ENCODE measurements at regions not wholly inside any gene's neighbourhood (a gene's known extent, or its start where the extent isn't known, plus 50 kb on each side); places are given as distances from the start of the nearest gene placed in this dataset.
"Not testable (repeated sequence)": the region's sequence is repeated elsewhere in the genome, so short reads cannot be mapped to it uniquely, and the experiment has no call there.

- not testable (repeated sequence) for H3K4me3 Mint-ChIP-seq; H3K9me3 Mint-ChIP-seq (ENCODE audit: low read depth); H3K36me3 Mint-ChIP-seq; H3K27me3 Mint-ChIP-seq; H3K4me1 Mint-ChIP-seq (ENCODE audit: low read depth); H3K27ac Mint-ChIP-seq
Measured at GRCh38 chr1:194617272-194617671, 1430.9 kb upstream of the B3GALT2 start.

GRCh38 chr1:194616835-194617234 lies 1430.4 kb upstream of the B3GALT2 start:
- Mint-ChIP-seq H3K27ac (no peak overlapping the region), H3K4me1 (ENCODE audit: low read depth) (no peaks in the 10 kb centered on the region), H3K27me3 (no peaks in the 10 kb centered on the region), H3K4me3 (no peak overlapping the region), H3K36me3 (no peaks in the 10 kb centered on the region), H3K9me3 (ENCODE audit: low read depth) (no peaks in the 10 kb centered on the region)

GRCh38 chr1:194602184-194602583 lies 1415.8 kb upstream of the B3GALT2 start:
- Mint-ChIP-seq H3K9me3 (ENCODE audit: low read depth) (no peaks in the 10 kb centered on the region), H3K4me3 (no peak overlapping the region), H3K27me3 (no peaks in the 10 kb centered on the region), H3K36me3 (no peaks in the 10 kb centered on the region), H3K4me1 (ENCODE audit: low read depth) (no peaks in the 10 kb centered on the region), H3K27ac (no peak overlapping the region)

GRCh38 chr1:194600716-194601115 lies 1414.3 kb upstream of the B3GALT2 start:
- Mint-ChIP-seq H3K27ac (no peak overlapping the region), H3K27me3 (no peaks in the 10 kb centered on the region), H3K4me3 (no peak overlapping the region), H3K4me1 (ENCODE audit: low read depth) (no peaks in the 10 kb centered on the region), H3K9me3 (ENCODE audit: low read depth) (no peaks in the 10 kb centered on the region), H3K36me3 (no peaks in the 10 kb centered on the region)

- no peaks in the 10 kb centered on the region for H3K9me3 Mint-ChIP-seq (ENCODE audit: low read depth)
- H3K4me3 Mint-ChIP-seq, result no peak overlapping the region
- no peaks in the 10 kb centered on the region for H3K36me3 Mint-ChIP-seq
- H3K4me1 Mint-ChIP-seq (ENCODE audit: low read depth), result no peaks in the 10 kb centered on the region
- no peaks in the 10 kb centered on the region for H3K27me3 Mint-ChIP-seq
- H3K27ac Mint-ChIP-seq, result no peak overlapping the region
Measured at GRCh38 chr1:194598098-194598497, 1411.7 kb upstream of the B3GALT2 start.

- H3K4me1 Mint-ChIP-seq (ENCODE audit: low read depth), result no peaks in the 10 kb centered on the region
- H3K4me3 Mint-ChIP-seq, result no peak overlapping the region
- H3K27me3 Mint-ChIP-seq, result no peaks in the 10 kb centered on the region
- peaks cover 4% of the 10 kb centered on the region for H3K9me3 Mint-ChIP-seq (ENCODE audit: low read depth)
- no peaks in the 10 kb centered on the region for H3K36me3 Mint-ChIP-seq
- H3K27ac Mint-ChIP-seq, result no peak overlapping the region
Measured at GRCh38 chr1:194586302-194586701, 1399.9 kb upstream of the B3GALT2 start.

- Mint-ChIP-seq H3K4me3 (no peak overlapping the region), H3K27ac (no peak overlapping the region), H3K4me1 (ENCODE audit: low read depth) (no peaks in the 10 kb centered on the region), H3K9me3 (ENCODE audit: low read depth) (peaks cover 4% of the 10 kb centered on the region), H3K36me3 (no peaks in the 10 kb centered on the region), H3K27me3 (no peaks in the 10 kb centered on the region)
Measured at GRCh38 chr1:194584052-194584451, 1397.6 kb upstream of the B3GALT2 start.

- no peak overlapping the region for H3K27ac Mint-ChIP-seq
Measured at GRCh38 chr1:194570476-194570875, 1384.1 kb upstream of the B3GALT2 start.

GRCh38 chr1:194568610-194569009 lies 1382.2 kb upstream of the B3GALT2 start:
- Mint-ChIP-seq H3K9me3 (ENCODE audit: low read depth) (no peaks in the 10 kb centered on the region), H3K36me3 (no peaks in the 10 kb centered on the region), H3K27me3 (no peaks in the 10 kb centered on the region)

More at GRCh38 chr1:194570476-194570875, 1384.1 kb upstream of the B3GALT2 start:
- H3K36me3 Mint-ChIP-seq, result no peaks in the 10 kb centered on the region
- H3K27me3 Mint-ChIP-seq, result no peaks in the 10 kb centered on the region
- H3K4me3 Mint-ChIP-seq, result no peak overlapping the region
- H3K4me1 Mint-ChIP-seq (ENCODE audit: low read depth), result no peaks in the 10 kb centered on the region
- no peaks in the 10 kb centered on the region for H3K9me3 Mint-ChIP-seq (ENCODE audit: low read depth)

GRCh38 chr1:194548071-194548470 lies 1361.7 kb upstream of the B3GALT2 start:
- Mint-ChIP-seq H3K4me1 (ENCODE audit: low read depth) (no peaks in the 10 kb centered on the region), H3K27me3 (peaks cover 1% of the 10 kb centered on the region), H3K36me3 (no peaks in the 10 kb centered on the region), H3K4me3 (no peak overlapping the region), H3K27ac (no peak overlapping the region), H3K9me3 (ENCODE audit: low read depth) (peaks cover 12% of the 10 kb centered on the region)

More at GRCh38 chr1:194568610-194569009, 1382.2 kb upstream of the B3GALT2 start:
- no peaks in the 10 kb centered on the region for H3K4me1 Mint-ChIP-seq (ENCODE audit: low read depth)
- H3K4me3 Mint-ChIP-seq, result no peak overlapping the region
- H3K27ac Mint-ChIP-seq, result no peak overlapping the region

- no peaks in the 10 kb centered on the region for H3K27me3 Mint-ChIP-seq
- H3K27ac Mint-ChIP-seq, result no peak overlapping the region
- no peaks in the 10 kb centered on the region for H3K36me3 Mint-ChIP-seq
- H3K4me1 Mint-ChIP-seq (ENCODE audit: low read depth), result no peaks in the 10 kb centered on the region
- H3K4me3 Mint-ChIP-seq, result no peak overlapping the region
- peaks cover 9% of the 10 kb centered on the region for H3K9me3 Mint-ChIP-seq (ENCODE audit: low read depth)
Measured at GRCh38 chr1:194544012-194544411, 1357.6 kb upstream of the B3GALT2 start.

- no peaks in the 10 kb centered on the region for H3K4me1 Mint-ChIP-seq (ENCODE audit: low read depth)
- no peaks in the 10 kb centered on the region for H3K36me3 Mint-ChIP-seq
- no peaks in the 10 kb centered on the region for H3K27me3 Mint-ChIP-seq
- no peak overlapping the region for H3K4me3 Mint-ChIP-seq
- H3K27ac Mint-ChIP-seq, result no peak overlapping the region
- H3K9me3 Mint-ChIP-seq (ENCODE audit: low read depth), result no peaks in the 10 kb centered on the region
Measured at GRCh38 chr1:194538453-194538852, 1352.0 kb upstream of the B3GALT2 start.

GRCh38 chr1:194537521-194537920 lies 1351.1 kb upstream of the B3GALT2 start:
- H3K4me3 Mint-ChIP-seq, result no peak overlapping the region
- H3K4me1 Mint-ChIP-seq (ENCODE audit: low read depth), result no peaks in the 10 kb centered on the region
- no peak overlapping the region for H3K27ac Mint-ChIP-seq
- no peaks in the 10 kb centered on the region for H3K9me3 Mint-ChIP-seq (ENCODE audit: low read depth)
- no peaks in the 10 kb centered on the region for H3K36me3 Mint-ChIP-seq
- H3K27me3 Mint-ChIP-seq, result no peaks in the 10 kb centered on the region

- no peak overlapping the region for H3K4me3 Mint-ChIP-seq
- no peaks in the 10 kb centered on the region for H3K36me3 Mint-ChIP-seq
- H3K4me1 Mint-ChIP-seq (ENCODE audit: low read depth), result no peaks in the 10 kb centered on the region
- H3K27me3 Mint-ChIP-seq, result no peaks in the 10 kb centered on the region
- H3K27ac Mint-ChIP-seq, result no peak overlapping the region
- no peaks in the 10 kb centered on the region for H3K9me3 Mint-ChIP-seq (ENCODE audit: low read depth)
Measured at GRCh38 chr1:194535369-194535768, 1349.0 kb upstream of the B3GALT2 start.

- no peaks in the 10 kb centered on the region for H3K27me3 Mint-ChIP-seq
- no peaks in the 10 kb centered on the region for H3K9me3 Mint-ChIP-seq (ENCODE audit: low read depth)
- H3K4me1 Mint-ChIP-seq (ENCODE audit: low read depth), result no peaks in the 10 kb centered on the region
- no peaks in the 10 kb centered on the region for H3K36me3 Mint-ChIP-seq
- H3K4me3 Mint-ChIP-seq, result no peak overlapping the region
- H3K27ac Mint-ChIP-seq, result no peak overlapping the region
Measured at GRCh38 chr1:194534784-194535183, 1348.4 kb upstream of the B3GALT2 start.

GRCh38 chr1:194533641-194534040 lies 1347.2 kb upstream of the B3GALT2 start:
- Mint-ChIP-seq H3K9me3 (ENCODE audit: low read depth) (no peaks in the 10 kb centered on the region), H3K4me1 (ENCODE audit: low read depth) (no peaks in the 10 kb centered on the region), H3K36me3 (no peaks in the 10 kb centered on the region), H3K27ac (no peak overlapping the region), H3K27me3 (no peaks in the 10 kb centered on the region), H3K4me3 (no peak overlapping the region)

Measured in activated naive CD8-positive, alpha-beta T cell (primary cell).